ENCODE measurements at regions not wholly inside any gene's neighbourhood (a gene's known extent, or its start where the extent isn't known, plus 50 kb on each side); places are given as distances from the start of the nearest gene placed in this dataset.

DNA sequence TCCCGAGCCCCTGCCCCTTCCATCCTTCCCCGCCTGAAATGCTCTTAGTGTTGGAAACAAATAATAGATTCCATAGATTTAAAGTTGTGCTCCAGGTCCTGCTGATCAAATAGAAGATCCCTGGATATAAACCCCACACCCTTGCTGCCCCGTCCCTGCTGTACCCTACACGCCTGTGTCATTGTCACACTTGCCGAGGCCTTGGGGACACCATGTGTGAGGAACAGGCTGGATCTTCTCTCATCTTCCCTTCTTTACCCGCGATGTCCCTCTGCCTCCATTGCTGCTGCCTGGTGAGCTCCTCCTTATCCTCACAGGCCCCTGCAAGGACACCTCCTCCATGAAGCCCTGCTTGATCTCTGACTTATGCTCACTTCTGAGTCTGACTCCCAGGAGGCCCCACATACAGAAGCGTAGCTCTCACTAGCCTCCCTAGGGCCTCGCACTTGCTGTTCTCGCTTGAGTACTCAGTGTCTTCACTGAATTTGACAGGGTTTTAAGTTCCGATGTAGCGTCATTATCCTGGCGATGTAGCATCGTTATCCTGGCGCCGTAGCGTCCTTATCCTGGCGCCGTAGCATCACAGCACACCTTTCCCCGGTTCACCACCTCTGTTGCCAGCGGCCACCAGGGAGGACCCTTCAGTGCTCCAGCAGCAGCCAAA is 221.9 kb downstream of the NDUFA10 start:
- TF ChIP-seq, protein P1, sequence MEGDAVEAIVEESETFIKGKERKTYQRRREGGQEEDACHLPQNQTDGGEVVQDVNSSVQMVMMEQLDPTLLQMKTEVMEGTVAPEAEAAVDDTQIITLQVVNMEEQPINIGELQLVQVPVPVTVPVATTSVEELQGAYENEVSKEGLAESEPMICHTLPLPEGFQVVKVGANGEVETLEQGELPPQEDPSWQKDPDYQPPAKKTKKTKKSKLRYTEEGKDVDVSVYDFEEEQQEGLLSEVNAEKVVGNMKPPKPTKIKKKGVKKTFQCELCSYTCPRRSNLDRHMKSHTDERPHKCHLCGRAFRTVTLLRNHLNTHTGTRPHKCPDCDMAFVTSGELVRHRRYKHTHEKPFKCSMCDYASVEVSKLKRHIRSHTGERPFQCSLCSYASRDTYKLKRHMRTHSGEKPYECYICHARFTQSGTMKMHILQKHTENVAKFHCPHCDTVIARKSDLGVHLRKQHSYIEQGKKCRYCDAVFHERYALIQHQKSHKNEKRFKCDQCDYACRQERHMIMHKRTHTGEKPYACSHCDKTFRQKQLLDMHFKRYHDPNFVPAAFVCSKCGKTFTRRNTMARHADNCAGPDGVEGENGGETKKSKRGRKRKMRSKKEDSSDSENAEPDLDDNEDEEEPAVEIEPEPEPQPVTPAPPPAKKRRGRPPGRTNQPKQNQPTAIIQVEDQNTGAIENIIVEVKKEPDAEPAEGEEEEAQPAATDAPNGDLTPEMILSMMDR (IDR thresholded peaks at IDR 0.05) = no peak
- TF ChIP-seq POLR2A (IDR thresholded peaks at IDR 0.05) = no peak
- H3K9me3 ChIP-seq = no peaks in the 10 kb centered on the region
- intact Hi-C loops (cut with DNase I) = no loop called here
- H3K27ac ChIP-seq = no peak overlapping the region
- DNase-seq (peak in 1 of 4 donors; percentile 2), ATAC-seq (no peak)
- no peaks in the 10 kb centered on the region for H3K4me1 ChIP-seq
- H3K36me3 ChIP-seq (replicated peaks in 1 of 2; ENCODE audit: insufficient read depth in 1 of 2, low read depth in 2 of 2) = no peaks in the 10 kb centered on the region
- H3K4me3 ChIP-seq = no peak overlapping the region
- H3K27me3 ChIP-seq = peaks cover 0 to 7% of the 10 kb centered on the region in 2 donors
- whole genome bisulfite sequencing, 2 donors = 82 to 85% methylated on average over 21 of the region's 21 CpGs

- intact Hi-C loops (cut with DNase I) = no loop called here
- Histone ChIP-seq H3K4me3 (no peak overlapping the region), H3K4me1 (no peaks in the 10 kb centered on the region), H3K27ac (no peak overlapping the region), H3K9me3 (no peaks in the 10 kb centered on the region), H3K36me3 (replicated peaks in 1 of 2; ENCODE audit: insufficient read depth in 1 of 2, low read depth in 2 of 2) (no peaks in the 10 kb centered on the region), H3K27me3 (peaks cover 0 to 7% of the 10 kb centered on the region in 2 donors)
- no peak for ATAC-seq
- WGBS, 2 donors = 48 to 58% methylated on average over 20 to 21 of the region's 21 CpGs
- TF ChIP-seq, protein P1 (IDR thresholded peaks at IDR 0.05) = no peak
- TF ChIP-seq POLR2A (IDR thresholded peaks at IDR 0.05) = no peak
- DNase-seq = peak in 1 of 4 donors; percentile 6
These were observed 222.9 kb downstream of the NDUFA10 start for GRCh38 chr2:239802185-239802649.

DNA sequence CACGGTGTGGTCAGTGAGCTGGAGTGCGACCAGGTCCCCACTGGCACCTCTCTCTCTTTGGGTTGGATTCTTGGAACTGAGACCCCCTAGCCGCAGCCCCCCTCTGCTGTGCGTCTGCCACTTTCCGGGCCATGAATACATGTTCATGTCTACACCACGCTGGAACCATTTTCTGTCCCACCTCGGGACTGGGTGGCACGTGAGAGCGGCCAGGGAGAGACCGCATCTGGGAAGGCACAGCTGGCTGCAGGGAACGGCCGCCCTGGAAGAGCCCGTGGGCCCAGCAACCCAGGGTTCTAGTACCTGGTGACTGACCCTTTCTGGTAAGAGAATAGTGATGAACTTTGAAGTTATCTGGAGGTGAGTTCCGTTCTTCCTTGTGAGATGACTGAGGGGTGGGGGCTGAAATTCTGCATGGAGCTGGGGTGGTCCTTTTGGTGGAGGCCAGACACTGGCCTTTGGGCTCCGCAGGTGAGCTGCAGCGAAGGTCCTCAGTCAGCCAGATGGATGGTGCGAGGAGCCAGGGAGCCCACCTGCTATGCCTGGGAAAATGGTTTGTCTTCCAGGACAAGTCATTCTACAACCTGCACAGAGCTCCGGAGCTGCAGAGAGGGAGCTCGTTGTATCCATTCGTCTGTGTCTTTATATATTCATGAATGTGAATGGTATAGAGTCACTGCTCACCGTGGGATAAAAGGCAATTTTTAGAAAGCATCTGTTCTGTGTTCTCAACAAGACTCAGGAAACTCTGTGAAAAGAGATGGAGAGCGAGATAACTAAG is 223.5 kb downstream of the NDUFA10 start:
- ATAC-seq = no peak
- 71 to 79% methylated on average over 15 to 22 of the region's 22 CpGs for WGBS, 2 donors
- intact Hi-C loops (cut with DNase I) = no loop called here
- Histone ChIP-seq H3K27me3 (peaks cover 0 to 7% of the 10 kb centered on the region in 2 donors), H3K27ac (no peak overlapping the region), H3K4me3 (no peak overlapping the region), H3K9me3 (no peaks in the 10 kb centered on the region), H3K4me1 (no peaks in the 10 kb centered on the region), H3K36me3 (replicated peaks in 1 of 2; ENCODE audit: insufficient read depth in 1 of 2, low read depth in 2 of 2) (no peaks in the 10 kb centered on the region)
- peak in 1 of 4 donors; percentile 5 for DNase-seq
- no peak for TF ChIP-seq POLR2A (IDR thresholded peaks at IDR 0.05)
- TF ChIP-seq, protein P1 (IDR thresholded peaks at IDR 0.05) = no peak

GRCh38 chr2:239800785-239801386 is 224.3 kb downstream of the NDUFA10 start:
- DNase-seq (no peak), ATAC-seq (no peak)
- H3K27ac ChIP-seq = no peak overlapping the region
- 72 to 78% methylated on average over 22 of the region's 22 CpGs for WGBS, 2 donors
- no peak overlapping the region for H3K4me3 ChIP-seq
- no peaks in the 10 kb centered on the region for H3K36me3 ChIP-seq (replicated peaks in 1 of 2; ENCODE audit: insufficient read depth in 1 of 2, low read depth in 2 of 2)
- TF ChIP-seq, protein P1 (IDR thresholded peaks at IDR 0.05) = no peak
- no peak for TF ChIP-seq POLR2A (IDR thresholded peaks at IDR 0.05)
- H3K9me3 ChIP-seq = no peaks in the 10 kb centered on the region
- no peaks in the 10 kb centered on the region for H3K4me1 ChIP-seq
- peaks cover 0 to 7% of the 10 kb centered on the region in 2 donors for H3K27me3 ChIP-seq
- intact Hi-C loops (cut with DNase I) = no loop called here
